Left ventricle myocardium inferior (tissue), 1 donor: ENCODE measurements at regions not wholly inside any gene's neighbourhood (a gene's known extent, or its start where the extent isn't known, plus 50 kb on each side); places are given as distances from the start of the nearest gene placed in this dataset.

Source experiments
- DNase-seq: peaks from one replicate; pipeline ENCODE4 v3.0.0-alpha.2; 2020
- H3K27ac ChIP-seq: fragments of 200-600 bp; replicated peaks from 2 replicates; pipeline ENCODE4 v1.8.0; 2021
- H3K27me3 ChIP-seq: fragments of 200-600 bp; 2 replicates; pipeline ENCODE4 v1.8.0; 2021; ENCODE audit warnings: low read depth
- H3K36me3 ChIP-seq: fragments of 200-600 bp; 2 replicates; pipeline ENCODE4 v1.8.0; 2021
- H3K4me1 ChIP-seq: fragments of 200-600 bp; 2 replicates; pipeline ENCODE4 v1.8.0; 2021
- H3K4me3 ChIP-seq: fragments of 200-600 bp; 2 replicates; pipeline ENCODE4 v1.8.0; 2021; ENCODE audit warnings: mild to moderate bottlenecking, moderate library complexity
- H3K9me3 ChIP-seq: fragments of 200-600 bp; replicated peaks from 2 replicates; pipeline ENCODE4 v1.8.0; 2021
- CTCF ChIP-seq: fragments of 200-600 bp; IDR thresholded peaks from 2 replicates; pipeline ENCODE4 v1.8.0; 2021; ENCODE audit warnings: antibody characterized with exemption, mild to moderate bottlenecking, borderline replicate concordance
- intact Hi-C: fragments of 100-400 bp; cut with micrococcal nuclease; formaldehyde crosslinking; loops from one replicate; pipeline ENCODE4 v1.11.0; 2022
- donor health status: DM: no; HTN: yes; CAD: no; lungs with severe emphysema.

GRCh38 chr1:38787041-38787440, 72.5 kb downstream of the RRAGC start:
- Histone ChIP-seq H3K27me3 (peaks cover 100% of the 10 kb centered on the region), H3K36me3 (no peaks in the 10 kb centered on the region), H3K4me3 (no peak overlapping the region), H3K27ac (no peak overlapping the region), H3K9me3 (no peaks in the 10 kb centered on the region), H3K4me1 (peaks cover 7% of the 10 kb centered on the region)
- no peak for TF ChIP-seq CTCF
- no peak for DNase-seq
- intact Hi-C loops = no loop called here

- intact Hi-C loops = no loop called here
- no peak for DNase-seq
- no peak overlapping the region for H3K4me3 ChIP-seq
- no peak overlapping the region for H3K27ac ChIP-seq
- H3K4me1 ChIP-seq = peaks cover 7% of the 10 kb centered on the region
- no peaks in the 10 kb centered on the region for H3K9me3 ChIP-seq
- H3K36me3 ChIP-seq = no peaks in the 10 kb centered on the region
- TF ChIP-seq CTCF = no peak
- H3K27me3 ChIP-seq = peaks cover 100% of the 10 kb centered on the region
These were observed 73.5 kb downstream of the RRAGC start for GRCh38 chr1:38786040-38786436.

GRCh38 chr1:38785285-38786039, 74.1 kb downstream of the RRAGC start:
- intact Hi-C loops = no loop called here
- no peak overlapping the region for H3K4me3 ChIP-seq
- H3K27ac ChIP-seq = no peak overlapping the region
- no peak for TF ChIP-seq CTCF
- peaks cover 100% of the 10 kb centered on the region for H3K27me3 ChIP-seq
- no peaks in the 10 kb centered on the region for H3K36me3 ChIP-seq
- H3K9me3 ChIP-seq = no peaks in the 10 kb centered on the region
- DNase-seq = no peak
- peaks cover 7% of the 10 kb centered on the region for H3K4me1 ChIP-seq

- DNase-seq = no peak
- intact Hi-C loops = no loop called here
- peaks cover 100% of the 10 kb centered on the region for H3K27me3 ChIP-seq
These were observed 74.9 kb downstream of the RRAGC start for GRCh38 chr1:38784452-38785284.

More at GRCh38 chr1:38784452-38785284, 74.9 kb downstream of the RRAGC start:
- H3K36me3 ChIP-seq = no peaks in the 10 kb centered on the region
- no peak for TF ChIP-seq CTCF
- H3K4me3 ChIP-seq = no peak overlapping the region
- peaks cover 7% of the 10 kb centered on the region for H3K4me1 ChIP-seq
- H3K27ac ChIP-seq = no peak overlapping the region
- no peaks in the 10 kb centered on the region for H3K9me3 ChIP-seq
